Activated effector memory CD4-positive, alpha-beta T cell treated with Interleukin-2 at 50 U/mL for 16 hours (primary cell): ENCODE measurements at regions not wholly inside any gene's neighbourhood (a gene's known extent, or its start where the extent isn't known, plus 50 kb on each side); places are given as distances from the start of the nearest gene placed in this dataset.
A peak's percentile ranks its signal among the peaks of the same experiment; 100 is the strongest.

Experiments used
- DNase-seq: peaks from one replicate; pipeline ENCODE4 v3.0.0-alpha.2; 2020

DNA sequence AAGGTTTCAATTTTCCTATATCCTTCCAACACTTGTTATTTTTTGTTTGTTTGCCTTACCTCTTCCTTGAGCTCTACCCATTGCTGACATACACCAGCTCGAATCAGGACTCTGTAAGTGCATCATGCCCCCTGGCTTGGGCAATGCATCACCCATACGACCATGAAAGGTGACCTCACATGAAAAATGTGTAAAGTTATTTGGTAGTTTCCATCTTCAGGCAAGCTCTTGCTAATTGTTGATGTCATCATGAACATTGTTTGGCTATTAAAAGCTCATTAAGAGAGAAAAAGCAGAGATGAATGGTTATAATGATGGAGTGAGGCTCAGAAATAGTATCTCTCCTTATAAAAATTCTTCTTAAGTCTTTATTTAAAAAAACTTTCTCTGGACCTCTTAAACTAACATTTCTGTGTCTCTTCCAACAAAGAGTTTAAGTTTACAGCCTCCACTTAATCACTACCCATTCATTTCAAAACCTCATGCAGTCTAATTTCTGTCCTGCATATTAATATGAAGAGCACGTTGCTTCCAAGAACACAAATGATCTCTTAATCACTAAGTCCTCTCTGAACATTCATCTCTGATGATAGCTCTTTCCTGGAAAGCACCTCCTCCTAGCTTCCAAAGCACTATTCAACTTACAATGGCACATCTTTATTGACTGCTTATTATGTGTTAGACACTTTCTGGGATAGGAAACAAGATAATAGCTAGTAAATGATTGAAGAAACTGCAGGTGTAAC lies 236.3 kb downstream of the NFKBIZ start:
- no peak for DNase-seq

GRCh38 chr3:102087236-102087635 lies 237.9 kb downstream of the NFKBIZ start:
- no peak for DNase-seq

DNA sequence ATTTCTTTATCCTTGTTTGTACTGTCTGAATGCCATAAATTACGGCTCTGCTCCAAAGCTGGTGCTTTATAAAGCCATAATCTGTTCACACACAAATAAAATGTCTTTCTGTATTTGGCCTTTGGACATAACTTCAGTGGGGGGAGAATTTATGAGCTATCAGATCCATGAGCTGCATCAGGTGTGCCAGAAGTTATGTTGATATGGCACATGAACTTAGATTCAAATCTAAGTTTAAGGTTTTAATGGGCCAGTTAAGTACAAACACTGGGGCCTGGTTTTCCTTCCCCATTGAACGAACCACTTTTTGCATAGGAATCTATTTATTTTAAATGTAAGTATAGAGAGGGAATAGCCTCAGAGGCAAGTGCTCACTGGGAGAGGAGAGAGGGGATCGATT lies 239.9 kb downstream of the NFKBIZ start:
- DNase-seq, result no peak

GRCh38 chr3:102089904-102090720 lies 240.8 kb downstream of the NFKBIZ start:
- no peak for DNase-seq

DNA sequence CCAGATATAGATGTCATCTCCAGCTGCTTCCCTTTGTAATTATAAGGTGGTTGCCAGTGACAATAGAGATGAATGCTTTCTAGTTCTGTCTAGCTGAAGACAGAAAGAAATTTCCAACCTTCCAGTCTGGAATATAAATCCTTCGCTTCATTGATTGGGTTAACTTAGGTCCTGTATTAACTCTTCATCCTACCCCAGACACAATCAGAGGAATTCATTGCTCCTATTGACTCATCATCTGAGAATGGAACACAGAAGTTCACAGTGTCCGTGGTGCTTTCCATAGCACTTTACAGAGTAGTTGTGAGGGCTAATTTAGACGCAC lies 241.4 kb downstream of the NFKBIZ start:
- no peak for DNase-seq

GRCh38 chr3:102091358-102091757 lies 242.0 kb downstream of the NFKBIZ start:
- DNase-seq, result no peak

DNA sequence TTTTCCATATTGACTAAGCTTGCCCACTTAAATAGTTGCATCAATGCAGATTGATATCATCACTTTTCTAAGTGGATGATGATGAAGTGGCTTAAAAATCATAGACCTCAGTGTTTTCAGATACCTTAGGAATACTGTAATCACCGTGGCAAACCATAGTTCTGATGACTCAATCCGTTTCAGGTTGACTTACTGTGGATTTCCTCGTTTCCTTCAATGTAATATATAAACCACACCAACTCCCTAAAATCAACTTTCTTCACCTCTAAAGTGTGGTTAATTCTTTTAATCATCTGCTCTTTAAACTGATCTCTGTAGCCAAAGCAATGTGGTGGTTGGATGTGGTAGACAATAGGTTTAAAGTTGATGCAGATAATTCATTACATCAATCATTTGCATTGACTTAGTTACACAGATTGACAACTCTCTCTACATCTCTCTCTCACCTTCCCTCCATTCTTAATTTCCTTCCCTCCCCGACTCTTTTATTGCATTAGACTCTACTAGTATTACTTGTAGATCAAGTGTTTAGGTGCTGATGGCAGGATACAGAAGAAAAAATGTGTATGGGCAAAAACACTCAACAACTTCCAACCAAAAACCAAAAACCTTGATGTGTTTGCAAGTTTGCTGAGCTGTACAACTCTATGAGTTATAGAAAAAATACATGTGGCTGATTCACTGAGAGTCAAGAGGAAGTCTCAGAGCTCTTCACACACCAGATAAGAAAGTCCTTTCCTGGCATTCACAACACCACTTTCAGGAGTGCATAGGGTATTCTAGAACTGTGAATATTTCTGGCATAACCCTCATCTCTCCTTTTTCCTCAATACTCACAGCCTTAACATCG lies 243.5 kb downstream of the NFKBIZ start:
- DNase-seq, result no peak

DNA sequence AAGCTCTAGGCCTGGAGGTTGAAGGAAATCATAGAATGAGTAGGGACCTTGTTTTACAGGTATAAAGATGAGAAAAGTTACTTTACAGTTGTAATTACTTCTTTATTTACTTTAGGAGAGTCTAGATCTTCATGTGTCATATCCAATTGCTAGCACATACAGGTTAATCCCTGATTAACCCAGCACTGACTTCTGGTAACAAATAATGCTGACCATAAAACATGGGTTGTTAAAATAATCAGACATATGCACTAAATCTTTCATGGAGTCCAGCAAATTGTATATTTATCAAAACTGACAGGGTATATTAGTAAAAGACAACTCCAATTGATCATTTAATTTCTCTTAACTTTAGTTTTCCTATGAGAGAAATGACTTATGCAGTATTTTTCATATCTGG lies 245.2 kb downstream of the NFKBIZ start:
- DNase-seq, result no peak

GRCh38 chr3:102095383-102095782 lies 246.1 kb downstream of the NFKBIZ start:
- no peak for DNase-seq

- no peak for DNase-seq
Measured at GRCh38 chr3:102096066-102096465, 246.8 kb downstream of the NFKBIZ start.

GRCh38 chr3:102098130-102098885 lies 249.0 kb downstream of the NFKBIZ start:
- no peak for DNase-seq

DNA sequence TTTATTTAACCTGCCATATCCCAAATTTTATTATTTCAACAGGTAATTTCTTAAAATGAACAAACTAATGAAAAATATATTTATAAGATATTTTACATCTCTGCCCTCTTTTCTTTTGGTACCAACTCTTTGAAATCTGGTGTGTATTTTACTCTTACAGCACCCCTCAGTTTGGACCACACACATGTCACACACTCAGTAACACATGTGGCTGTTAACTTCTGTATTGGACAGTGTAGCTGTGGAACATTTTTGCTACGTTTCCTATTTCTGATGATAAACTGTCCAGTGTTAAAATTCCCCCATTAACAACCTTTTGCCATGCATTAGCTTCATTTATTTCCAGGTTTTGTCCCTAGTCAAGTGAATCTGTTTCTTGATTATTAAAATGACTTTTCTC lies 250.6 kb downstream of the NFKBIZ start:
- DNase-seq, result no peak

DNA sequence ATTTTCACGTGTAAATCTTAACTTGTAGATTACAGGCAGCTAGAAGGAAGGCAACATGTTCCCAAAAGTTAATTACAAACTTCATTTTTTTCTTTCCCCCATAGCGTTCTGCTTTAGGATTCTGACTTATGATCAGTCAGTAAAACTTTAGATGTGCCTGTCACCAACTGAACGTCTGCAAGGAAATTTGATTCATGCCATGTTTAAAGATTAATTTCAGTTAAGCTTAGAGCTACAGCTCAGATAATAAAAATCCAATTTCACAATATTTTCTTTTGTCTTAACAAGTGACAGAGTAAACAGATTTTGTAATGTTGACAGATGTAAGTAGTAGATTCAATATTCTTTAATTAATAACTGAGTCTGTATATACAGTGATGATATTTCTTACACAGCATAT lies 253.1 kb downstream of the NFKBIZ start:
- DNase-seq, result no peak

DNA sequence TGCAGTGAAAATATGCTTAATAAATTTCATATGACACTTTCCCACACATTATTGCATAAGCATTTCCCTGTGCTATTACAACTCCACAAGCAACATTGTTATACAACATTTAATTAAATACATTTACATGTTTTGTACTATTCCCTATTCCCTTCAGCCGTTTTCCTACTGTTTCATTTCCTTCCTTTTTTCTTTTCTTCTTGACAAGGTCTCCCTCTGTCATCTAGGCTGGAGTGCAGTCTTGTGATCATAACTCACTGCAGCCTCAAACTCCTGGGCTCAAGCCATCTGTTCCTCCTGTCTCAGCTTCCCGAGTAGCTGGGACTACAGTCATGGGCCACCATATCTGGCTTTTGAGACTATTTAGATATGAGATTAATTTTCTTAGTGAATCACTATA lies 254.7 kb downstream of the NFKBIZ start:
- no peak for DNase-seq

GRCh38 chr3:102105193-102105592 lies 255.9 kb downstream of the NFKBIZ start:
- DNase-seq, result no peak

- DNase-seq, result no peak
Measured at GRCh38 chr3:102106416-102107097, 257.2 kb downstream of the NFKBIZ start.

DNA sequence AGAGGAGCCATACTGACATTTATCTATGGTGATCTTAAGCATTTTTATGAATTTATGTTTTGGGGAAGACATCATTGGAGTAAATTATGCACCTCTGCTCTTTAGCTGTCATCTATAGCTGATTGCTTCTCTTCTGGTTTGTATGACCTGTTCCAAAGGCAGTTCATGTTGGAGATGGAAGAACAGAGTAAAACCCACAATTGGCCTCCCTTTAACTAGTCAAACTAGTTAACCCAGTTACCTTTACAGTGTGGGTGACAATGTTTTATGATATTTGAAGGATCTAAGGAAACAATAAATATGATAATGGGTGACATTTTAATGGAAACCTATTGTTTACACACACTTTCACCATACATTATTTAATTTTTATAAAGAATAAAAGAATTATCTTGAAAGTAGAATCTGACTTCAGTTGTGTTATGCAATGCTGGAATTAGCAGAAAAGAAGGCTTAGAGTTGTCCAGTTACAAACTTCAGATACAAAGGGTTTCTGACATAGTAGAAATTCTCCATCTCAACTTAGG lies 263.5 kb downstream of the NFKBIZ start:
- no peak for DNase-seq

DNA sequence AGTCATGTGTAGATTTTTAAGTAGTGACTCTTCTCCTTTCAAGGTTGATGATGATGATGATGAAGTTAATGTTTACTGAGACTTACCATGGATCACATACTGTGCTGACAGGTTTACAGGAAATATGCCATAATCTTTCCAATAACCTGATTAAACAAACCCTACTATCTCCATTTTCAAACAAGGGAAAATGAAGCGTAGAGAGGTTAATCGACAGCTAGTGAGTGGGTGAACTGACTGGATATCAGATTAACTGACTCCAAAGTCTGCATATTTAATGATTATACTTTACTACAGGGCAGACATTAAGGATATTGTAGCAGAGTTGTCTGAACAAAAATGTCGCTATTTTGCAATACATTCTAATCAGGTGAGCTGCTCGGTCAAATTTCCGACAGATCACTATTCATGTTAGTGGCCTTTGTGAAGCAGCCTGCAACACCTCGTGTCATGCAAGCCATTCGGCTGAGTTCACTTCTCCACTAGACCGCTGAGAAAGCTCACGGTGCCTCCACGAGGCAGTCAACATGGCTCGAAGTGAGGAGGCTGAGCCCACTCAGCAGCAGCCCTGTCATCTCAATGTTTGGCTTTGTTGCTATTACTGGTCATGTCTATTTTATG lies 264.2 kb downstream of the NFKBIZ start:
- no peak for DNase-seq

- DNase-seq, result peak; percentile 25
Measured at GRCh38 chr3:102114264-102114979, 265.1 kb downstream of the NFKBIZ start.

DNA sequence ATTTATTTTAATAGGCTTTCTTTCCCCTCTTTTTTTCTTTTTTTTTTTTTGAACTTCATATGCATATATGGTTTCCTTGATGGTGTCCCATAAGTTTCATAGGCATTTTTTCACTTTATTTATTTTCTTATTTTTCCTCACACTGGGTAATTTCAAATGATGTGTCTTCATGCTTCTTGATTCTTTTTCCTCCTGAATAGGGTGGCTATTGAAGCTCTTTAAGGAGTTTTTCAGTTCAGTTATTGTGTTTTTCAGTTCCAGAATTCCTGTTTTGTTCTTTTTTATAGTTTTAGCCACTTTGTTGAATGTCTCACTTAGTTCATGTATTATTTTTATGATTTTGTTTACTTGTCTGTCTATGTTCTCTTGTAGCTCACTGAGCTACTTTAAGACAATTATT lies 273.2 kb downstream of the NFKBIZ start:
- DNase-seq, result no peak
